ENCODE measurements at regions not wholly inside any gene's neighbourhood (a gene's known extent, or its start where the extent isn't known, plus 50 kb on each side); places are given as distances from the start of the nearest gene placed in this dataset.

DNA sequence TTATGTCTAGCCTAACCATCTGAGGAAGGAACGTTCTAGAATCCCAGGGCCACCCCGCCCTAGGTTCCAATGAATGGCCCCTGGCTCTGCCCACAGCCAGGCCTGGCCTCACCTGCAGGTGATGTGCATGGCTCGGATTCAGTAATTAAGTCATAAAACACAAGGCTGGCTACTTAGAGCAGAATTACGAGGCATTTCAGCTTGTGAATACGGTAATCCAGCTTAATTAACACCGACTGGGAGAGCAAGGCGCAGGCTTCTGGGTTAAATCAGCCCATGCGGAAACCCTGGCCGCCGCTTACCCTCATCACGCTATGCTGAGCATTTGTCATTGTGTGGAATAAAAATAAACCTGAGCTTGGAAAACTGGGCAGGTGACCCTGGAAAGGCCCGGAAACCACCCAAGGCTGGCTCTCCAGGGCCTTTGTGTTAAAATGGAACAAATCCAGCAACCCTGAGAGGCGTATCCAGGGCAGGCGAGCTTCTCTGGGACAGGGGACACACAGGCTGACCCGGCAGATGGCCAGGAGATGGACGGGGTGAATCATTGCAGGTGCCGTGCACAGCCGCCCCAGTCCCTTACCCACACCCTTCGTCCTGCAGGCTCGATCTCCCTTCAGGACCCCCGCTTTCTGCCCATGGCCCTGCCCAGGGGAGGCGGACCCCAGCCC lies 220.2 kb downstream of the CTTN start:
- Histone ChIP-seq H3K36me3 (no peaks in the 10 kb centered on the region), H3K27me3 (no peaks in the 10 kb centered on the region), H3K27ac (no peak overlapping the region), H3K9me3 (peaks cover 0 to 9% (median 4%) of the 10 kb centered on the region in 4 donors), H3K4me1 (no peaks in the 10 kb centered on the region), H3K4me3 (no peak overlapping the region)
- no peak for TF ChIP-seq POLR2A (IDR thresholded peaks at IDR 0.05)
- TF ChIP-seq, protein P1, sequence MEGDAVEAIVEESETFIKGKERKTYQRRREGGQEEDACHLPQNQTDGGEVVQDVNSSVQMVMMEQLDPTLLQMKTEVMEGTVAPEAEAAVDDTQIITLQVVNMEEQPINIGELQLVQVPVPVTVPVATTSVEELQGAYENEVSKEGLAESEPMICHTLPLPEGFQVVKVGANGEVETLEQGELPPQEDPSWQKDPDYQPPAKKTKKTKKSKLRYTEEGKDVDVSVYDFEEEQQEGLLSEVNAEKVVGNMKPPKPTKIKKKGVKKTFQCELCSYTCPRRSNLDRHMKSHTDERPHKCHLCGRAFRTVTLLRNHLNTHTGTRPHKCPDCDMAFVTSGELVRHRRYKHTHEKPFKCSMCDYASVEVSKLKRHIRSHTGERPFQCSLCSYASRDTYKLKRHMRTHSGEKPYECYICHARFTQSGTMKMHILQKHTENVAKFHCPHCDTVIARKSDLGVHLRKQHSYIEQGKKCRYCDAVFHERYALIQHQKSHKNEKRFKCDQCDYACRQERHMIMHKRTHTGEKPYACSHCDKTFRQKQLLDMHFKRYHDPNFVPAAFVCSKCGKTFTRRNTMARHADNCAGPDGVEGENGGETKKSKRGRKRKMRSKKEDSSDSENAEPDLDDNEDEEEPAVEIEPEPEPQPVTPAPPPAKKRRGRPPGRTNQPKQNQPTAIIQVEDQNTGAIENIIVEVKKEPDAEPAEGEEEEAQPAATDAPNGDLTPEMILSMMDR (IDR thresholded peaks at IDR 0.05): no peak
- DNase-seq: no peak

GRCh38 chr11:70619591-70619990 lies 221.3 kb downstream of the CTTN start:
- Histone ChIP-seq H3K36me3 (no peaks in the 10 kb centered on the region), H3K4me1 (no peaks in the 10 kb centered on the region), H3K27ac (no peak overlapping the region), H3K27me3 (no peaks in the 10 kb centered on the region), H3K9me3 (peaks cover 0 to 9% (median 4%) of the 10 kb centered on the region in 4 donors), H3K4me3 (no peak overlapping the region)
- DNase-seq: no peak
- no peak for TF ChIP-seq POLR2A (IDR thresholded peaks at IDR 0.05)
- TF ChIP-seq, protein P1 (IDR thresholded peaks at IDR 0.05): no peak

GRCh38 chr11:70620510-70621184 lies 222.3 kb downstream of the CTTN start:
- Histone ChIP-seq H3K36me3 (no peaks in the 10 kb centered on the region), H3K9me3 (peaks cover 0 to 2% (median under 1%) of the 10 kb centered on the region in 4 donors), H3K4me3 (no peak overlapping the region), H3K4me1 (no peaks in the 10 kb centered on the region), H3K27me3 (no peaks in the 10 kb centered on the region), H3K27ac (no peak overlapping the region)
- TF ChIP-seq POLR2A (IDR thresholded peaks at IDR 0.05): no peak
- TF ChIP-seq, protein P1 (IDR thresholded peaks at IDR 0.05): no peak
- no peak for DNase-seq

DNA sequence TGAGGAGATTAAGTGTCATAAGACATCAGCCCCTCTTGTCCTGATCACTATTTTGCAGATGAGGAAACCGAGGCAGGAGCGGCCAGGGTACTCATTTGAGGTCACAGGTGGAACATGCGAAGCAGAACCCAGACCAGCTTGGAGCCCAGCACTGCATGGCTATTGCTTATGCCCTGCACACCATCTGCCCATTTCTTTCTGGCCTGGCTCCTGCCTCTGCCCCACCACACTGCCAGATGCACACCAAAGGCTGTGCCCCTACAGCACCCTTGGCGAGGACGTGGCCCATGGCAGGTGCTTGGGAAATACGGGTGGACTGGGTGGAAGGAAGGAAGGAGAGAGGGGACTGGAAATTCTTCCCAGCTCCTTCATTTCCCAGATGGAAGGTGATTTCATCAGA lies 222.9 kb downstream of the CTTN start:
- no peaks in the 10 kb centered on the region for H3K4me1 ChIP-seq
- H3K27ac ChIP-seq: no peak overlapping the region
- no peaks in the 10 kb centered on the region for H3K36me3 ChIP-seq
- TF ChIP-seq, protein P1 (IDR thresholded peaks at IDR 0.05): no peak
- no peak for TF ChIP-seq POLR2A (IDR thresholded peaks at IDR 0.05)
- no peaks in the 10 kb centered on the region for H3K27me3 ChIP-seq
- no peaks in the 10 kb centered on the region for H3K9me3 ChIP-seq
- no peak for DNase-seq
- no peak overlapping the region for H3K4me3 ChIP-seq

- Histone ChIP-seq H3K27ac (no peak overlapping the region), H3K9me3 (no peaks in the 10 kb centered on the region), H3K36me3 (no peaks in the 10 kb centered on the region), H3K27me3 (no peaks in the 10 kb centered on the region), H3K4me3 (no peak overlapping the region), H3K4me1 (no peaks in the 10 kb centered on the region)
- no peak for TF ChIP-seq POLR2A (IDR thresholded peaks at IDR 0.05)
- TF ChIP-seq, protein P1 (IDR thresholded peaks at IDR 0.05): no peak
- no peak for DNase-seq
Measured at GRCh38 chr11:70622091-70622490, 223.8 kb downstream of the CTTN start.
